ENCODE measurements at regions not wholly inside any gene's neighbourhood (a gene's known extent, or its start where the extent isn't known, plus 50 kb on each side); places are given as distances from the start of the nearest gene placed in this dataset.
"Not testable (repeated sequence)": the region's sequence is repeated elsewhere in the genome, so short reads cannot be mapped to it uniquely, and the experiment has no call there.

- intact Hi-C loops (cut with micrococcal nuclease; ENCODE audit: unreplicated experiment) = no loop called here
- Histone ChIP-seq H3K4me1 (no peaks in the 10 kb centered on the region), H3K27me3 (replicated peaks; ENCODE audit: control insufficient read depth, insufficient read depth, low read length) (no peaks in the 10 kb centered on the region), H3K36me3 (ENCODE audit: control insufficient read depth, insufficient read depth, low read length) (no peaks in the 10 kb centered on the region), H3K9me3 (no peaks in the 10 kb centered on the region), H3K4me3 (ENCODE audit: low read depth, low read length) (no peak overlapping the region)
- H3K4me1 Mint-ChIP-seq (ENCODE audit: low read depth, unreplicated experiment) = no peaks in the 10 kb centered on the region
- no TSS peak for BruUV-seq (replicated peaks)
- peaks cover 7% of the 10 kb centered on the region for H3K27me3 Mint-ChIP-seq (ENCODE audit: insufficient read depth, unreplicated experiment)
- H3K36me3 Mint-ChIP-seq (ENCODE audit: insufficient read depth, unreplicated experiment) = no peaks in the 10 kb centered on the region
- H3K4me3 Mint-ChIP-seq (ENCODE audit: unreplicated experiment) = no peak overlapping the region
- DNase-seq = no peak
- CTCF ChIA-PET = no interaction called here
- no peak overlapping the region for H3K27ac Mint-ChIP-seq (ENCODE audit: unreplicated experiment)
- no peaks in the 10 kb centered on the region for H3K9me3 Mint-ChIP-seq (ENCODE audit: unreplicated experiment)
- TF ChIP-seq, protein P1, sequence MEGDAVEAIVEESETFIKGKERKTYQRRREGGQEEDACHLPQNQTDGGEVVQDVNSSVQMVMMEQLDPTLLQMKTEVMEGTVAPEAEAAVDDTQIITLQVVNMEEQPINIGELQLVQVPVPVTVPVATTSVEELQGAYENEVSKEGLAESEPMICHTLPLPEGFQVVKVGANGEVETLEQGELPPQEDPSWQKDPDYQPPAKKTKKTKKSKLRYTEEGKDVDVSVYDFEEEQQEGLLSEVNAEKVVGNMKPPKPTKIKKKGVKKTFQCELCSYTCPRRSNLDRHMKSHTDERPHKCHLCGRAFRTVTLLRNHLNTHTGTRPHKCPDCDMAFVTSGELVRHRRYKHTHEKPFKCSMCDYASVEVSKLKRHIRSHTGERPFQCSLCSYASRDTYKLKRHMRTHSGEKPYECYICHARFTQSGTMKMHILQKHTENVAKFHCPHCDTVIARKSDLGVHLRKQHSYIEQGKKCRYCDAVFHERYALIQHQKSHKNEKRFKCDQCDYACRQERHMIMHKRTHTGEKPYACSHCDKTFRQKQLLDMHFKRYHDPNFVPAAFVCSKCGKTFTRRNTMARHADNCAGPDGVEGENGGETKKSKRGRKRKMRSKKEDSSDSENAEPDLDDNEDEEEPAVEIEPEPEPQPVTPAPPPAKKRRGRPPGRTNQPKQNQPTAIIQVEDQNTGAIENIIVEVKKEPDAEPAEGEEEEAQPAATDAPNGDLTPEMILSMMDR (IDR thresholded peaks at IDR 0.05; ENCODE audit: insufficient read depth in 1 of 2, low read depth in 1 of 2, low read length in 1 of 2, severe bottlenecking in 1 of 2, unreplicated experiment in 1 of 2) = no peak
- POLR2A ChIA-PET = no interaction called here
Measured at GRCh38 chr6:85002847-85003246, 238.4 kb upstream of the TBX18 start.

GRCh38 chr6:85000001-85000400 is 235.6 kb upstream of the TBX18 start:
- Histone ChIP-seq H3K36me3 (ENCODE audit: control insufficient read depth, insufficient read depth, low read length) (no peaks in the 10 kb centered on the region), H3K4me3 (ENCODE audit: low read depth, low read length) (no peak overlapping the region), H3K27me3 (replicated peaks; ENCODE audit: control insufficient read depth, insufficient read depth, low read length) (no peaks in the 10 kb centered on the region), H3K4me1 (no peaks in the 10 kb centered on the region), H3K9me3 (no peaks in the 10 kb centered on the region)
- H3K4me3 Mint-ChIP-seq (ENCODE audit: unreplicated experiment) = no peak overlapping the region
- CTCF ChIA-PET = no interaction called here
- intact Hi-C loops (cut with micrococcal nuclease; ENCODE audit: unreplicated experiment) = no loop called here
- no peaks in the 10 kb centered on the region for H3K9me3 Mint-ChIP-seq (ENCODE audit: unreplicated experiment)
- no peaks in the 10 kb centered on the region for H3K4me1 Mint-ChIP-seq (ENCODE audit: low read depth, unreplicated experiment)
- H3K27ac Mint-ChIP-seq (ENCODE audit: unreplicated experiment) = no peak overlapping the region
- TF ChIP-seq, protein P1 (IDR thresholded peaks at IDR 0.05; ENCODE audit: insufficient read depth in 1 of 2, low read depth in 1 of 2, low read length in 1 of 2, severe bottlenecking in 1 of 2, unreplicated experiment in 1 of 2) = no peak
- POLR2A ChIA-PET = no interaction called here
- H3K27me3 Mint-ChIP-seq (ENCODE audit: insufficient read depth, unreplicated experiment) = peaks cover 7% of the 10 kb centered on the region
- H3K36me3 Mint-ChIP-seq (ENCODE audit: insufficient read depth, unreplicated experiment) = no peaks in the 10 kb centered on the region
- DNase-seq = no peak
- no TSS peak for BruUV-seq (replicated peaks)

DNA sequence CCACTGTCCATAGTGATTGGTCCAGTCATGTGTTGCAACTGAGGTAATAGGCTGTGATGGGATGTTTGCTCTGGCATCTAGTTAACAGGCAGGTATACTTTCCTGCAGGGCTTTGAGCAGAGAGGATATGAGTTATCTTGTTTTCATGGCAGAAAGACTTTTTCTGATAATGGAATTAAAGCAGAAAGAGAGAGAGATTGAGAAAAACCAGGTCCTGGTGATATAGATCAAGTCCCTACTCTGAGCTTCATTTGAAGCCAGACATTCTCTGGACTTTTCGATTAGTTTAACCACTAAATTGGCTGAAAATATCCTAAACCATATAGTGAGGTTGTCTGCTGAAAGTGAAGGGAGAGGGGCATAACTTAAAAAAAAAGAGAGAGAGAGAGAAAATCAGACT is 233.8 kb upstream of the TBX18 start:
- no peaks in the 10 kb centered on the region for H3K9me3 ChIP-seq

GRCh38 chr6:84988766-84989165 is 224.4 kb upstream of the TBX18 start:
- H3K27ac Mint-ChIP-seq (ENCODE audit: unreplicated experiment); intact Hi-C loops (cut with micrococcal nuclease; ENCODE audit: unreplicated experiment); H3K4me3 Mint-ChIP-seq (ENCODE audit: unreplicated experiment); H3K4me3 ChIP-seq (ENCODE audit: low read depth, low read length); POLR2A ChIA-PET; H3K4me1 Mint-ChIP-seq (ENCODE audit: low read depth, unreplicated experiment); CTCF ChIA-PET; H3K27me3 ChIP-seq (replicated peaks; ENCODE audit: control insufficient read depth, insufficient read depth, low read length); DNase-seq; H3K27me3 Mint-ChIP-seq (ENCODE audit: insufficient read depth, unreplicated experiment); H3K9me3 ChIP-seq; BruUV-seq (replicated peaks); H3K36me3 ChIP-seq (ENCODE audit: control insufficient read depth, insufficient read depth, low read length); H3K36me3 Mint-ChIP-seq (ENCODE audit: insufficient read depth, unreplicated experiment); H3K4me1 ChIP-seq: not testable (repeated sequence)
- H3K9me3 Mint-ChIP-seq (ENCODE audit: unreplicated experiment) = peaks cover 10% of the 10 kb centered on the region

More for the DNA sequence above, 233.8 kb upstream of the TBX18 start:
- Histone ChIP-seq H3K4me1 (no peaks in the 10 kb centered on the region), H3K4me3 (ENCODE audit: low read depth, low read length) (no peak overlapping the region), H3K36me3 (ENCODE audit: control insufficient read depth, insufficient read depth, low read length) (no peaks in the 10 kb centered on the region), H3K27me3 (replicated peaks; ENCODE audit: control insufficient read depth, insufficient read depth, low read length) (no peaks in the 10 kb centered on the region)
- Mint-ChIP-seq H3K27ac (ENCODE audit: unreplicated experiment) (no peak overlapping the region), H3K9me3 (ENCODE audit: unreplicated experiment) (no peaks in the 10 kb centered on the region), H3K36me3 (ENCODE audit: insufficient read depth, unreplicated experiment) (no peaks in the 10 kb centered on the region), H3K4me1 (ENCODE audit: low read depth, unreplicated experiment) (no peaks in the 10 kb centered on the region), H3K27me3 (ENCODE audit: insufficient read depth, unreplicated experiment) (peaks cover 3% of the 10 kb centered on the region), H3K4me3 (ENCODE audit: unreplicated experiment) (no peak overlapping the region)
- TF ChIP-seq, protein P1 (IDR thresholded peaks at IDR 0.05; ENCODE audit: insufficient read depth in 1 of 2, low read depth in 1 of 2, low read length in 1 of 2, severe bottlenecking in 1 of 2, unreplicated experiment in 1 of 2) = no peak
- ChIA-PET POLR2A (no interaction called here), CTCF (no interaction called here)
- DNase-seq = no peak
- intact Hi-C loops (cut with micrococcal nuclease; ENCODE audit: unreplicated experiment) = no loop called here
- no TSS peak for BruUV-seq (replicated peaks)

- H3K36me3 ChIP-seq (ENCODE audit: control insufficient read depth, insufficient read depth, low read length); H3K27ac Mint-ChIP-seq (ENCODE audit: unreplicated experiment); H3K27me3 ChIP-seq (replicated peaks; ENCODE audit: control insufficient read depth, insufficient read depth, low read length); H3K4me3 Mint-ChIP-seq (ENCODE audit: unreplicated experiment); intact Hi-C loops (cut with micrococcal nuclease; ENCODE audit: unreplicated experiment); H3K36me3 Mint-ChIP-seq (ENCODE audit: insufficient read depth, unreplicated experiment); CTCF ChIA-PET; H3K4me3 ChIP-seq (ENCODE audit: low read depth, low read length); H3K4me1 Mint-ChIP-seq (ENCODE audit: low read depth, unreplicated experiment); BruUV-seq (replicated peaks); H3K4me1 ChIP-seq; H3K9me3 ChIP-seq; DNase-seq; POLR2A ChIA-PET: not testable (repeated sequence)
- Mint-ChIP-seq H3K9me3 (ENCODE audit: unreplicated experiment) (peaks cover 10% of the 10 kb centered on the region), H3K27me3 (ENCODE audit: insufficient read depth, unreplicated experiment) (peaks cover 22% of the 10 kb centered on the region)
Measured at GRCh38 chr6:84985490-84985889, 221.1 kb upstream of the TBX18 start.
